PFSK-1 (cell line): ENCODE measurements at regions not wholly inside any gene's neighbourhood (a gene's known extent, or its start where the extent isn't known, plus 50 kb on each side); places are given as distances from the start of the nearest gene placed in this dataset.

Source experiments
- FOXP2 ChIP-seq: optimal IDR thresholded peaks from 2 replicates; pipeline ENCODE3; 2011; ENCODE audit warnings: borderline replicate concordance, control low read depth, inconsistent platforms; ENCODE audit not compliant: insufficient read depth; ENCODE audit errors: extremely low read length, extremely low read depth
- POLR2AphosphoS5 ChIP-seq: IDR thresholded peaks from 2 replicates; pipeline ENCODE4 v1.6.1; 2012; ENCODE audit warnings: low read depth, mild to moderate bottlenecking, control low read depth, low read length, moderate library complexity
- SIN3A ChIP-seq: IDR thresholded peaks from 2 replicates; pipeline ENCODE4 v1.6.1; 2012; ENCODE audit warnings: mild to moderate bottlenecking, low read length, moderate library complexity, borderline replicate concordance; ENCODE audit not compliant: insufficient read depth
- TAF1 ChIP-seq: IDR thresholded peaks from 2 replicates; pipeline ENCODE4 v1.6.1; 2012; ENCODE audit warnings: low read length, control low read depth, borderline replicate concordance; ENCODE audit not compliant: insufficient read depth
- TF ChIP-seq, protein P1 (sequence below), 2 experiments: IDR thresholded peaks; 2 replicates each; pipeline versions ENCODE4 v1.6.1 to v1.8.0; 2011 to 2012; ENCODE audit warnings: low read depth in 2 of 2, low read length in 2 of 2, control low read depth in 1 of 2, inconsistent platforms in 1 of 2, mild to moderate bottlenecking in 1 of 2, moderate library complexity in 1 of 2; ENCODE audit not compliant: insufficient read depth in 1 of 2

DNA sequence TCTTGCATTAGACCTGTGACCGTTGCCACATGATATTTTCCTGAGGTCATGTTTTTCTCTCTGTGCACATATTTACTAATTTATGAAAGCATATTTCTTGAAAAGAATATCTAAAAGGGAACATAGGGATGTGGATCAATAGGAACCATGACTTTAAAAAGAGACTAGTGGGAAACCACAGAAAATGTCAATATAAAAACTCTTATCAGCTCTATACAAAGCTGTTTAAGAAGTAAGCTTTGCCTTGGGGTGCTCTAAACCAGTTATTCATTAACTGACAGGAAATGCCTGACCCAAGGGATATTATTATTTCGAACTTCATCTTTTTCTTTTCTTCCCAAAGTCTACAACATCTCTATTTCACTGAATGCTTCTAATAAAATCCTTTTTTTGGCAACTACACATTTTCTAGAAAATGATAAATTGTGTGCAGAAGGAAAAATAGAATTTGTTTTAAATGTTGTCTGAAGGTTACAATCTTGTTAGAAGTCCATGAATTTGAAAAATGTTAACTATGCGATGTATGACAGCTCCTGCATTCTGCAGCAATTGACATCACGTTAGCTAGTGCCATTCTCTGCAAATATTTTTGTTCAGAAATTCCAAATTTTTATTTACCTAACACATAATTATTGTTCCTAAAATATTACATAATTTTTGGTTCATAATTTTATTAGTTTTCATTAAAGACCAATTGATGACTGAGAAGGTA lies 345.0 kb downstream of the SLC16A7 start:
- TF ChIP-seq, protein P1, sequence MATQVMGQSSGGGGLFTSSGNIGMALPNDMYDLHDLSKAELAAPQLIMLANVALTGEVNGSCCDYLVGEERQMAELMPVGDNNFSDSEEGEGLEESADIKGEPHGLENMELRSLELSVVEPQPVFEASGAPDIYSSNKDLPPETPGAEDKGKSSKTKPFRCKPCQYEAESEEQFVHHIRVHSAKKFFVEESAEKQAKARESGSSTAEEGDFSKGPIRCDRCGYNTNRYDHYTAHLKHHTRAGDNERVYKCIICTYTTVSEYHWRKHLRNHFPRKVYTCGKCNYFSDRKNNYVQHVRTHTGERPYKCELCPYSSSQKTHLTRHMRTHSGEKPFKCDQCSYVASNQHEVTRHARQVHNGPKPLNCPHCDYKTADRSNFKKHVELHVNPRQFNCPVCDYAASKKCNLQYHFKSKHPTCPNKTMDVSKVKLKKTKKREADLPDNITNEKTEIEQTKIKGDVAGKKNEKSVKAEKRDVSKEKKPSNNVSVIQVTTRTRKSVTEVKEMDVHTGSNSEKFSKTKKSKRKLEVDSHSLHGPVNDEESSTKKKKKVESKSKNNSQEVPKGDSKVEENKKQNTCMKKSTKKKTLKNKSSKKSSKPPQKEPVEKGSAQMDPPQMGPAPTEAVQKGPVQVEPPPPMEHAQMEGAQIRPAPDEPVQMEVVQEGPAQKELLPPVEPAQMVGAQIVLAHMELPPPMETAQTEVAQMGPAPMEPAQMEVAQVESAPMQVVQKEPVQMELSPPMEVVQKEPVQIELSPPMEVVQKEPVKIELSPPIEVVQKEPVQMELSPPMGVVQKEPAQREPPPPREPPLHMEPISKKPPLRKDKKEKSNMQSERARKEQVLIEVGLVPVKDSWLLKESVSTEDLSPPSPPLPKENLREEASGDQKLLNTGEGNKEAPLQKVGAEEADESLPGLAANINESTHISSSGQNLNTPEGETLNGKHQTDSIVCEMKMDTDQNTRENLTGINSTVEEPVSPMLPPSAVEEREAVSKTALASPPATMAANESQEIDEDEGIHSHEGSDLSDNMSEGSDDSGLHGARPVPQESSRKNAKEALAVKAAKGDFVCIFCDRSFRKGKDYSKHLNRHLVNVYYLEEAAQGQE (IDR thresholded peaks at IDR 0.05; ENCODE audit: insufficient read depth in 1 of 2, low read depth in 2 of 2, low read length in 2 of 2): no peak
- TF ChIP-seq POLR2AphosphoS5 (no peak), SIN3A (no peak), FOXP2 (no peak), TAF1 (no peak)

DNA sequence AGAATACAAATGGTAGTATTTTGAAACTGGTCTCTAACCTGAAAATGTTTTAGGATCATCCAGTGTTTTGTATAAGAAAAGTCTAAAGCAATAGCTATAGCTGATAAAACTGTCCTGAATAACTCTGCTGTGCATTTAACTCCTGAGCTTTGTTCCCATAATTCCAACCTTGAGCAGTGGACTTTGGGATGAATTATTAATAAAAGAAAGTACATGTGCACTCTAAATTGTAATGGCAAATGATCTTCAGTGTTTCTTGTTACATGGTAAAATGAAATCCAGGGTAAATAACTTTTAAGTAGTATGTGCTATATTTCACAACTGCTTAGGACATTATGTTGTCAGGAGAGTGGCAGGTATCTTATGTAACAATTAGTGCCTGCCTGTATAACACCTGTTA lies 345.6 kb downstream of the SLC16A7 start:
- TF ChIP-seq, protein P1 (IDR thresholded peaks at IDR 0.05; ENCODE audit: insufficient read depth in 1 of 2, low read depth in 2 of 2, low read length in 2 of 2): no peak
- TF ChIP-seq FOXP2 (no peak), TAF1 (no peak), SIN3A (no peak), POLR2AphosphoS5 (no peak)

DNA sequence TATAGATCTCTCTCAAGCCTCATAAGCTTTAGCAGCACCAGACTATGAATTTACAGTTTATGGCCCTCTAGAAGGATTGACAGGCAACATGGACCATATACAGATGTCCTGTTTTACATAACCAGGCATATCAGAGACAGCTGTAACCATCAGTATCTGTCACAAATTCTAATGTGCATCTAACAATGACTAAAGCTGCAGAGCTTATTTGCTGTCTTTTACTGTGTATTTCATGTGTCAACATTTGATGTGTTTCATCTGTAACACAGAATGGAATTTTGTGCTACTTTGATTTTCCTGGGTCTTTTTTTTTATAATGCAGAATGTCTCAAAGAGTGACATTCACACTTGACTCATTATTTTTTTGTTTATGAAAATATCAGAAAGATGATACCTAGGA lies 348.3 kb downstream of the SLC16A7 start:
- TF ChIP-seq FOXP2 (no peak), TAF1 (no peak), SIN3A (no peak), POLR2AphosphoS5 (no peak)
- TF ChIP-seq, protein P1 (IDR thresholded peaks at IDR 0.05; ENCODE audit: insufficient read depth in 1 of 2, low read depth in 2 of 2, low read length in 2 of 2): no peak

DNA sequence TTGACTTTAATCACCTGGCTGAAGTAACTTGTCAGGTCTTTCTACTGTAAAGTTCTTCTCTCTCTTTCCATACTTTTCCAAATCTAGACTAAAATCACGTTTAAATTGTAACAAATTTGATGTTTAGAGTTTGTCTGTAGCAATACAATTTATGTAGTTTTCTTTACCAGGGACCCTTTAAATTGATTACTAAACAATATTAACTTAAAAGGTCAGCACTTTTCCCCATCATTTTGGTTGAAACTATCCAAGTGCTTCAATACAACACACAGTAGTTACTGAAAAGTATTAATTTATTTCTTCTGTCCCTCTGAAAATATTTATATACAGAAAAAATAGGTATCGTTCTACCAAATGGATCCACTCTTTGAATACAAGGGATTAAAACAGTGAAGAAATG lies 350.8 kb downstream of the SLC16A7 start:
- TF ChIP-seq FOXP2 (no peak), POLR2AphosphoS5 (no peak), SIN3A (no peak), TAF1 (no peak)
- TF ChIP-seq, protein P1 (IDR thresholded peaks at IDR 0.05; ENCODE audit: insufficient read depth in 1 of 2, low read depth in 2 of 2, low read length in 2 of 2): no peak

DNA sequence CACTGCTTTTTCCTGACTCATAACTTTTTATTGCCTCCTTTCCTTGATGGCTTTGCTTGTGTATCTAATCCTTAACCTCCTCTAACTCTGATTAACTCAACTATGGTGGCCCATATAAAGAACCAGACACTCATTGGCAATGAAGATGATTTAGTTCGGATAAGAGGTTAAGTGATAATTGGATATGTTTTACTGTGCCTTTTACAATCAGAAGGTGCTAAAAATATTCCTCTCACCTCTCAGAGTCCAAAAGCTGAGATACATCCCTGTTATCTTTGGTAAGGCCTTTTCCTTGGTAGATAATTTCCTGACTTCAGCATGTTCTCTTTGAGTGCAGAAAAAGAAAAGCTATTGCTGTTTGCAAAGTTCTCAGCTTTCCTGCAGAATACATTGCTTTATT lies 367.7 kb downstream of the SLC16A7 start:
- TF ChIP-seq, protein P1 (IDR thresholded peaks at IDR 0.05; ENCODE audit: insufficient read depth in 1 of 2, low read depth in 2 of 2, low read length in 2 of 2): no peak
- TF ChIP-seq SIN3A (no peak), POLR2AphosphoS5 (no peak), TAF1 (no peak)
